ENCODE measurements at regions not wholly inside any gene's neighbourhood (a gene's known extent, or its start where the extent isn't known, plus 50 kb on each side); places are given as distances from the start of the nearest gene placed in this dataset.

DNA sequence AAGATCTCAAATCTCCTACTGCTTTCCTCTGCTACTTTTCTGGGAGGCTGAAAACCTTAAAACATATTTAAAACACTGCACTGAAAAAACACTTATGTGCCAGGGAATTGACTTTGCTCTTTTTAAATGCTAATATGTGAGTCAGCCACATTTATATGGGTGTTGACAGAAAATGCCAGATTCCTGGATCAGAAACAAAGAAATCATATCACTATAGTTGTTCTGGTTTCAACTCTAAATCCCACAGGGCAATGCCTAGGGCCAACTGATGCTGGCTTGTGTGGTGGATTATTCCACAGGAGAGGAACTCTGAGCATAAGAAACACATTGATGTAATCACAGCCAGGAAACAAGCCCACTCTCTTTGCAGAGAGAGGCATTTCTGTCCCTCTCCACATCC lies 1439.0 kb upstream of the SPRY2 start:
- no peak for DNase-seq
- Histone ChIP-seq H3K4me3 (no peak overlapping the region), H3K36me3 (no peaks in the 10 kb centered on the region), H3K4me1 (peaks cover 0 to 13% (median 8%) of the 10 kb centered on the region in 4 donors), H3K27me3 (no peaks in the 10 kb centered on the region), H3K27ac (no peak overlapping the region), H3K9me3 (no peaks in the 10 kb centered on the region)
- no peak for TF ChIP-seq EP300 (IDR thresholded peaks at IDR 0.05)
- intact Hi-C loops (cut with DNase I), result no loop called here

DNA sequence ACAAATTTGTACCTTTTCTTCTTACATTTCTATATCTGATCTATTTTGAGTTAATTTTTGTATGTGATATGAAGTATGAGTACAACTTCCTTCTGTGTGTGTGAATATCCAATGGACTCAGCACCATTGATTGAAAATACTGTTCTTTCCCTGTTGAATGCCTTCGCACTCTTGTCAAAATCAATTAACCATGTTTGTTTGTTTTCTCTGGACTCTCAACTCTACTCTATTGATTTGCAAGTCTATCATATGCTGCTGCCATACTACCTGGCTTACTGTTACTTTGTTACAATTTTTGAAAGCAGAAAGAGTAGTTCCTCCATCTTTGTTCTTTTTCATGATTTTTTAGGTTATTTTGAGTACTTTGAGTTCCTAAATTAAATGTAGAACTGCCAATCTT lies 1437.4 kb upstream of the SPRY2 start:
- 91 to 97% methylated on average over 1 of the region's 1 CpG for WGBS, 2 donors
- Histone ChIP-seq H3K4me1 (peaks cover 0 to 13% (median 8%) of the 10 kb centered on the region in 4 donors), H3K36me3 (no peaks in the 10 kb centered on the region), H3K4me3 (no peak overlapping the region), H3K9me3 (no peaks in the 10 kb centered on the region), H3K27me3 (no peaks in the 10 kb centered on the region), H3K27ac (no peak overlapping the region)
- TF ChIP-seq POLR2AphosphoS5 (IDR thresholded peaks at IDR 0.05), result no peak
- TF ChIP-seq, protein P1, sequence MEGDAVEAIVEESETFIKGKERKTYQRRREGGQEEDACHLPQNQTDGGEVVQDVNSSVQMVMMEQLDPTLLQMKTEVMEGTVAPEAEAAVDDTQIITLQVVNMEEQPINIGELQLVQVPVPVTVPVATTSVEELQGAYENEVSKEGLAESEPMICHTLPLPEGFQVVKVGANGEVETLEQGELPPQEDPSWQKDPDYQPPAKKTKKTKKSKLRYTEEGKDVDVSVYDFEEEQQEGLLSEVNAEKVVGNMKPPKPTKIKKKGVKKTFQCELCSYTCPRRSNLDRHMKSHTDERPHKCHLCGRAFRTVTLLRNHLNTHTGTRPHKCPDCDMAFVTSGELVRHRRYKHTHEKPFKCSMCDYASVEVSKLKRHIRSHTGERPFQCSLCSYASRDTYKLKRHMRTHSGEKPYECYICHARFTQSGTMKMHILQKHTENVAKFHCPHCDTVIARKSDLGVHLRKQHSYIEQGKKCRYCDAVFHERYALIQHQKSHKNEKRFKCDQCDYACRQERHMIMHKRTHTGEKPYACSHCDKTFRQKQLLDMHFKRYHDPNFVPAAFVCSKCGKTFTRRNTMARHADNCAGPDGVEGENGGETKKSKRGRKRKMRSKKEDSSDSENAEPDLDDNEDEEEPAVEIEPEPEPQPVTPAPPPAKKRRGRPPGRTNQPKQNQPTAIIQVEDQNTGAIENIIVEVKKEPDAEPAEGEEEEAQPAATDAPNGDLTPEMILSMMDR (IDR thresholded peaks at IDR 0.05), result no peak
- no peak for TF ChIP-seq EP300 (IDR thresholded peaks at IDR 0.05)
- TF ChIP-seq POLR2A (IDR thresholded peaks at IDR 0.05), result no peak
- no peak for DNase-seq
- intact Hi-C loops (cut with DNase I), result no loop called here

DNA sequence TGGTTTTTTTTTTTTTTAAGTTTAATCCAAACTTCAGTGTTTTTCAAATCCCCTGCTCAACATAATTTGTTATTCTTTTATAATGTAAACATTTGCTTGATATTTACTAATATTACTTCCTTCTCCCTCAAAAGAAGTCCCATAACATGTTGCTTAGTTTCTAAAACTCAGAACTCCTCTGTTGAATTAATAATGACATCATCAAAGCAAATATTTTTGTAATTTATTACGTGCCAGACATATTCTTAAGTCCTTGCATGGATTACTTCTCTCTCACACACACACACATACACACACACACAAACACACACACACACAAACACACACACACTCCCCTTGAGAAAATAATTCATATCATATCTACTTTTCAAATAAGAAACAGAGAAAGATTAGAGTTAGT lies 1432.3 kb upstream of the SPRY2 start:
- Histone ChIP-seq H3K36me3 (no peaks in the 10 kb centered on the region), H3K27me3 (no peaks in the 10 kb centered on the region), H3K4me1 (no peaks in the 10 kb centered on the region), H3K27ac (no peak overlapping the region), H3K4me3 (no peak overlapping the region), H3K9me3 (no peaks in the 10 kb centered on the region)
- no peak for TF ChIP-seq POLR2A (IDR thresholded peaks at IDR 0.05)
- 60 to 71% methylated on average over 1 of the region's 1 CpG for WGBS, 2 donors
- intact Hi-C loops (cut with DNase I), result no loop called here
- DNase-seq, result no peak

DNA sequence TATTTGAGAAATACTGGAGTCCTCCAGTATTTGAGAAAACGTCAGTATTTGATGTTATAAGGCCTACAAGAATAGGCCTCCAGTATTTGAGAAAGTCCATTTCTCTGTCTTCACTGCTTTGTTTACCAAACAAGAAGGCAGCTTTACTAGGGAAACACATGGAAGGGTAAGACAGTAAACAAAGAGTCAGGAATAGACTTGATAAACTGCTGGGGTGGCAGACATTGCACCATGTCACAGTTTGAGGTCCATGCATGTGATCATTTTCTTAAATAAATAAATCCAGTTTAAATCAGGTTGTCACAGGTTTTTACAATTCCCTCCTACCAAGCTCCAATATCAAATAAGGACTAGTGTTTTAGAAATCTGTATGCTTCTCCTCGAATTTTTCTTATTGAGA lies 1431.0 kb upstream of the SPRY2 start:
- Histone ChIP-seq H3K4me3 (no peak overlapping the region), H3K36me3 (no peaks in the 10 kb centered on the region), H3K4me1 (no peaks in the 10 kb centered on the region), H3K27ac (no peak overlapping the region), H3K27me3 (no peaks in the 10 kb centered on the region), H3K9me3 (no peaks in the 10 kb centered on the region)
- 44 to 47% methylated on average over 2 of the region's 2 CpGs for WGBS, 2 donors
- TF ChIP-seq EP300 (IDR thresholded peaks at IDR 0.05) (no peak), POLR2AphosphoS5 (IDR thresholded peaks at IDR 0.05) (no peak), POLR2A (IDR thresholded peaks at IDR 0.05) (no peak)
- TF ChIP-seq, protein P1 (IDR thresholded peaks at IDR 0.05), result no peak
- intact Hi-C loops (cut with DNase I), result no loop called here
- no peak for DNase-seq

DNA sequence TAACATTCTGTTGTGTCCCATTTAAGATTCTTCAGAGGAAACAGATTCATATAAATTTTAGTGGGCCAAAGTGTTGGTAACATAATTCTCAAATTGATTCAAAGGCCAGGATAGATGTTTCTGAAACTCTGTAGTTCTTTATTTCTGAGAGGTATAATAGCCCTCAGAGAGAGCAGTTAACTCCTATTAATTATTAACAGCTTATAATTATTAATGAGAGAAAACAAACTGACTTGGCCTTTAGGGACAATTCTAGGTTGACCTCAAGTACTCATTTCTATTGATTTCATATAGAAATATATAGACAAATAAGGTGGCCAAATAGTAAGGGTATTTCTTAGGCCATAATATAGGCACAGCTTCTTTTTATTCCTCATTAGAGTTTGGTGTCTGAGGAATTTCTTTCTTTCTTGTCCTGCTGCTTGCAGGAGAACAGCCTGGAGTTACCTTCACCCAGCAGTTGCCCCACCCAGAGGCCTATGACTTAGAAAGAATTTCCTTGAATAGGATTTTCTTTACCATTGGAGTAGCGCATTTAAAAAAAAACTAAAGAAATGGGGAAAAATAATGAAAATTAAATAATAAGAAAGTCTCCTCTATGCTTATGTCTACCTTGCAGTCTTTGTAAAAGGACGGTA lies 1430.1 kb upstream of the SPRY2 start:
- Histone ChIP-seq H3K27ac (no peak overlapping the region), H3K9me3 (no peaks in the 10 kb centered on the region), H3K27me3 (no peaks in the 10 kb centered on the region), H3K4me3 (no peak overlapping the region), H3K36me3 (no peaks in the 10 kb centered on the region), H3K4me1 (no peaks in the 10 kb centered on the region)
- 83 to 94% methylated on average over 2 of the region's 2 CpGs for WGBS, 2 donors
- intact Hi-C loops (cut with DNase I), result no loop called here
- TF ChIP-seq POLR2AphosphoS5 (IDR thresholded peaks at IDR 0.05) (no peak), POLR2A (IDR thresholded peaks at IDR 0.05) (no peak), EP300 (IDR thresholded peaks at IDR 0.05) (no peak)
- TF ChIP-seq, protein P1 (IDR thresholded peaks at IDR 0.05), result no peak
- DNase-seq, result no peak

DNA sequence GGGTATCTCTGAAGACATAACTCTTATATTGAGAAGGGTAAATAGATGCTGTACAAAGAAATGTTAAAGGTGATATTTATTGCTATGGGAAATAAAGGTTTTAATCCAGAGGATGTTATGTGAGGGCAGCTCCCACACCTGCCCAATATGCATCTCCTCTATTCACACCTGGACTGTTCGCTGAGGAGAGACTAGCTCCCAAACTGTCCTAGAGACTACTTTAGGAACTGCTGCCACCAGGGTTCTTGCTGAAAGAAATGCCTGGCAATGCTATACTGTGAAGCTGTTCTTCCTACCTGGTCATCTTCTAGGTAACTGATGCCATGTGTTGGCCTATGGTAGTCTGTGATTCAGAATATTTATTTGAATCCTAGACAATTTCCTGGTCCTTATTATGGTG lies 1421.5 kb upstream of the SPRY2 start:
- no peak for TF ChIP-seq EP300 (IDR thresholded peaks at IDR 0.05)
- TF ChIP-seq, protein P1 (IDR thresholded peaks at IDR 0.05), result no peak
- no peak for TF ChIP-seq POLR2AphosphoS5 (IDR thresholded peaks at IDR 0.05)
- no peak for TF ChIP-seq POLR2A (IDR thresholded peaks at IDR 0.05)
- Histone ChIP-seq H3K9me3 (peaks cover 0 to 2% (median 0%) of the 10 kb centered on the region in 4 donors), H3K27me3 (no peaks in the 10 kb centered on the region), H3K4me1 (no peaks in the 10 kb centered on the region), H3K27ac (no peak overlapping the region), H3K36me3 (no peaks in the 10 kb centered on the region), H3K4me3 (no peak overlapping the region)
- DNase-seq, result no peak
- 73 to 81% methylated on average over 1 of the region's 1 CpG for WGBS, 2 donors
- intact Hi-C loops (cut with DNase I), result no loop called here

Measured in sigmoid colon (tissue), 6 donors.